ENCODE measurements at regions not wholly inside any gene's neighbourhood (a gene's known extent, or its start where the extent isn't known, plus 50 kb on each side); places are given as distances from the start of the nearest gene placed in this dataset.
"Not testable (repeated sequence)": the region's sequence is repeated elsewhere in the genome, so short reads cannot be mapped to it uniquely, and the experiment has no call there.

DNA sequence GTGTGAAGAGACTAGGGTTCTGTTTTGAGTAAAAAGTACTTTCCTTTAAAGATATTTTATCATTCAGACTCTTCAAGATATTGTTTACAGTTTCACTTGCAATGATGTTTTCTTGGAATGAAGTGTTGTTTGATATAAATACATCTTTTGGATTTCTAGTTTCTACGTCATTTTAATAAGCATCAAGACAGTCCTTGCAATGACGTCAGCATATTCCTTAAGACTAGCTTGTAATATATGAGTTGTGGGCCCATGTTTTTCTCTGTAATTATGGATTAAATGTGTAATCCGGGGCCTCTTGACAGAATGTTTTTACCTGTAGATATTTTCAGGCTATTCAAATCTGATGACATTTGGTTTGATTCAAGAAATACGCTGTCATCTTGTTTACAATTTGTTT lies 66.1 kb downstream of the RBMX2 start:
- Histone ChIP-seq H3K4me1 (ENCODE audit: insufficient read depth, low read length) (no peaks in the 10 kb centered on the region), H3K27me3 (ENCODE audit: insufficient read depth, low read length, poor library complexity) (no peaks in the 10 kb centered on the region), H3K79me2 (ENCODE audit: insufficient read depth, low read length) (no peaks in the 10 kb centered on the region), H3K9ac (ENCODE audit: low read depth, low read length) (no peak overlapping the region), H2AFZ (ENCODE audit: low read depth, low read length) (no peak overlapping the region), H3K9me3 (ENCODE audit: insufficient read depth, low read length, severe bottlenecking) (no peaks in the 10 kb centered on the region), H3K27ac (ENCODE audit: low read length) (no peak overlapping the region), H3K36me3 (ENCODE audit: insufficient read depth, low read length) (no peaks in the 10 kb centered on the region), H3K4me2 (ENCODE audit: insufficient read depth, low read length) (no peak overlapping the region), H4K20me1 (ENCODE audit: insufficient read depth, low read length) (no peaks in the 10 kb centered on the region), H3K4me3 (ENCODE audit: low read depth in 1 of 2, low read length in 2 of 2) (no peak overlapping the region)
- TF ChIP-seq EZH2 (IDR thresholded peaks at IDR 0.05; ENCODE audit: borderline replicate concordance, low read depth, low read length, severe bottlenecking), result no peak
- TF ChIP-seq, protein P1, sequence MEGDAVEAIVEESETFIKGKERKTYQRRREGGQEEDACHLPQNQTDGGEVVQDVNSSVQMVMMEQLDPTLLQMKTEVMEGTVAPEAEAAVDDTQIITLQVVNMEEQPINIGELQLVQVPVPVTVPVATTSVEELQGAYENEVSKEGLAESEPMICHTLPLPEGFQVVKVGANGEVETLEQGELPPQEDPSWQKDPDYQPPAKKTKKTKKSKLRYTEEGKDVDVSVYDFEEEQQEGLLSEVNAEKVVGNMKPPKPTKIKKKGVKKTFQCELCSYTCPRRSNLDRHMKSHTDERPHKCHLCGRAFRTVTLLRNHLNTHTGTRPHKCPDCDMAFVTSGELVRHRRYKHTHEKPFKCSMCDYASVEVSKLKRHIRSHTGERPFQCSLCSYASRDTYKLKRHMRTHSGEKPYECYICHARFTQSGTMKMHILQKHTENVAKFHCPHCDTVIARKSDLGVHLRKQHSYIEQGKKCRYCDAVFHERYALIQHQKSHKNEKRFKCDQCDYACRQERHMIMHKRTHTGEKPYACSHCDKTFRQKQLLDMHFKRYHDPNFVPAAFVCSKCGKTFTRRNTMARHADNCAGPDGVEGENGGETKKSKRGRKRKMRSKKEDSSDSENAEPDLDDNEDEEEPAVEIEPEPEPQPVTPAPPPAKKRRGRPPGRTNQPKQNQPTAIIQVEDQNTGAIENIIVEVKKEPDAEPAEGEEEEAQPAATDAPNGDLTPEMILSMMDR (IDR thresholded peaks at IDR 0.05; ENCODE audit: borderline replicate concordance, extremely low read depth, low read length, poor library complexity, severe bottlenecking), result no peak
- no peak for ATAC-seq (ENCODE audit: insufficient read depth, low read depth)
- no peak for DNase-seq

DNA sequence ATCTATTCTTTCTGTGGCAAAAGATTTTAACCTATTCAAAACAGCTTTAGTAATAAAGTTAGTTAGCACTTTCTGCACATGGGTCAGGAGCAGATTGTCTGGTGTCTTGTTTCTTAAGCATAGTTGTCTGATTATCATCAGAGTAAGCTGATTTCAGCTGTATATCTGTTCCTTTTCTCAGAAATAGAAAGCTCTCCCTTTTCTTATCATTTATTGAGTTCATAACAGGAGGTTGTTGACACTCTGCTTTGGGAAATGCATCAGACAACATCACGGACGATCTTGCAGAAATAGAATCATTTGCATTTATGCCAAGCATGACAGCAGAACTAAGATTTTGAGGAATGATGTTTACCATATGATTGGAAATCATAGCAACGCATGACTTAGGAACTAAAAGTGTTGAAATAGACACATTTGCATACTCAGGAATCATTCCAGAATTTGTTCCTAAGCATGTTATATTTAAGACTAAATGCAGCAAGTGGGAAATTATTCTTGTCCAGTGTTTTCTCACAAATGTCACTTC lies 66.7 kb downstream of the RBMX2 start:
- DNase-seq (no peak), ATAC-seq (ENCODE audit: insufficient read depth, low read depth) (no peak)
- Histone ChIP-seq H2AFZ (ENCODE audit: low read depth, low read length) (no peak overlapping the region), H3K36me3 (ENCODE audit: insufficient read depth, low read length) (no peaks in the 10 kb centered on the region), H3K9me3 (ENCODE audit: insufficient read depth, low read length, severe bottlenecking) (no peaks in the 10 kb centered on the region), H3K27ac (ENCODE audit: low read length) (no peak overlapping the region), H3K79me2 (ENCODE audit: insufficient read depth, low read length) (no peaks in the 10 kb centered on the region), H3K4me1 (ENCODE audit: insufficient read depth, low read length) (no peaks in the 10 kb centered on the region), H4K20me1 (ENCODE audit: insufficient read depth, low read length) (no peaks in the 10 kb centered on the region), H3K9ac (ENCODE audit: low read depth, low read length) (no peak overlapping the region), H3K4me2 (ENCODE audit: insufficient read depth, low read length) (no peak overlapping the region), H3K4me3 (ENCODE audit: low read depth in 1 of 2, low read length in 2 of 2) (no peak overlapping the region), H3K27me3 (ENCODE audit: insufficient read depth, low read length, poor library complexity) (no peaks in the 10 kb centered on the region)
- TF ChIP-seq, protein P1 (IDR thresholded peaks at IDR 0.05; ENCODE audit: borderline replicate concordance, extremely low read depth, low read length, poor library complexity, severe bottlenecking), result no peak
- TF ChIP-seq EZH2 (IDR thresholded peaks at IDR 0.05; ENCODE audit: borderline replicate concordance, low read depth, low read length, severe bottlenecking), result no peak

DNA sequence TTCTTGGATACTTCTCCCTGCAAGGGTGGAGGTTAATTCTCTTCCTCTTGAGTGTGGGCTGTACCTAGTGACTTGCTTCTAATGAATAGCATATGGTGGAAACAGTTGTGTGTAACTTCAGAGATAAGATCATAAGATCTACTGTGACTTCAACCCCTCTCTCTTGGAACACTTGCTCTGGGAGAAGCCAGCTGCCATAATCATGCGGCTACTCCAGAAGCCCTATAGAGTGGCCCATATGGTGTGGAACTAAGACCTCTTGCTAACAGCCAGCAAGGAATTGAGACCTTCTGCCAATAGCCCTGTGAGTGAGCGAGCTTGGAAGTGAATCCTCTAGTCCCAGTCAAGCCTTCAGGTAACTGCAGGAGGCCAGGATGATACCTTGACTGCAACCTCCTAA lies 81.1 kb downstream of the RBMX2 start:
- Histone ChIP-seq H3K4me3 (ENCODE audit: low read depth in 1 of 2, low read length in 2 of 2) (no peak overlapping the region), H2AFZ (ENCODE audit: low read depth, low read length) (no peak overlapping the region), H3K4me2 (ENCODE audit: insufficient read depth, low read length) (no peak overlapping the region), H3K27ac (ENCODE audit: low read length) (no peak overlapping the region), H3K4me1 (ENCODE audit: insufficient read depth, low read length) (no peaks in the 10 kb centered on the region), H3K9ac (ENCODE audit: low read depth, low read length) (no peak overlapping the region), H4K20me1 (ENCODE audit: insufficient read depth, low read length) (no peaks in the 10 kb centered on the region), H3K9me3 (ENCODE audit: insufficient read depth, low read length, severe bottlenecking) (no peaks in the 10 kb centered on the region), H3K27me3 (ENCODE audit: insufficient read depth, low read length, poor library complexity) (no peaks in the 10 kb centered on the region), H3K79me2 (ENCODE audit: insufficient read depth, low read length) (no peaks in the 10 kb centered on the region), H3K36me3 (ENCODE audit: insufficient read depth, low read length) (no peaks in the 10 kb centered on the region)
- TF ChIP-seq EZH2 (IDR thresholded peaks at IDR 0.05; ENCODE audit: borderline replicate concordance, low read depth, low read length, severe bottlenecking), result no peak
- TF ChIP-seq, protein P1 (IDR thresholded peaks at IDR 0.05; ENCODE audit: borderline replicate concordance, extremely low read depth, low read length, poor library complexity, severe bottlenecking), result no peak
- DNase-seq, result no peak
- no peak for ATAC-seq (ENCODE audit: insufficient read depth, low read depth)

DNA sequence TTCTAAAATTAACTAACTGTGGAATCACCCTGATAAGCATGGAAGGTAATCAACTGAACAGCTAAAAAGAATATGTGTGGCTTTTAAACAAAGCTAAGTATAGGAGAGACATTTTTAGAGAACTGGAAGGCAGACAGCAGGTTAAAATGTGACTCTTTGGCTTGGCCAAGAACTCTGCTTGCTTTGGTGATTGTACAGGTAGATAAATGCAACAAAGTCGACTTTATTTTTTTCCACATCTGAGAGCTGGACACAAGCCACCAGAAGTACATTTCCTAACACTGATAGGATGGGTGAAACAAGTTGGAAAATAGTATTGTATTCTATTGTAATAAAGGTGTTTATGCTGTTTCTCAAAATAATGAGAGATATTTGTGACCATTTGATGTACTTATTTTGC lies 84.1 kb downstream of the RBMX2 start:
- H3K27me3 ChIP-seq (ENCODE audit: insufficient read depth, low read length, poor library complexity), result no peaks in the 10 kb centered on the region
- H3K27ac ChIP-seq (ENCODE audit: low read length), result no peak overlapping the region
- ATAC-seq (ENCODE audit: insufficient read depth, low read depth), result no peak
- no peak overlapping the region for H2AFZ ChIP-seq (ENCODE audit: low read depth, low read length)
- H3K4me3 ChIP-seq (ENCODE audit: low read depth in 1 of 2, low read length in 2 of 2), result no peak overlapping the region
- no peak for DNase-seq
- H3K4me2 ChIP-seq (ENCODE audit: insufficient read depth, low read length), result no peak overlapping the region
- TF ChIP-seq, protein P1 (IDR thresholded peaks at IDR 0.05; ENCODE audit: borderline replicate concordance, extremely low read depth, low read length, poor library complexity, severe bottlenecking), result no peak
- no peaks in the 10 kb centered on the region for H3K9me3 ChIP-seq (ENCODE audit: insufficient read depth, low read length, severe bottlenecking)
- H3K79me2 ChIP-seq (ENCODE audit: insufficient read depth, low read length), result no peaks in the 10 kb centered on the region
- no peaks in the 10 kb centered on the region for H4K20me1 ChIP-seq (ENCODE audit: insufficient read depth, low read length)
- no peaks in the 10 kb centered on the region for H3K36me3 ChIP-seq (ENCODE audit: insufficient read depth, low read length)
- no peak overlapping the region for H3K9ac ChIP-seq (ENCODE audit: low read depth, low read length)
- H3K4me1 ChIP-seq (ENCODE audit: insufficient read depth, low read length), result no peaks in the 10 kb centered on the region

DNA sequence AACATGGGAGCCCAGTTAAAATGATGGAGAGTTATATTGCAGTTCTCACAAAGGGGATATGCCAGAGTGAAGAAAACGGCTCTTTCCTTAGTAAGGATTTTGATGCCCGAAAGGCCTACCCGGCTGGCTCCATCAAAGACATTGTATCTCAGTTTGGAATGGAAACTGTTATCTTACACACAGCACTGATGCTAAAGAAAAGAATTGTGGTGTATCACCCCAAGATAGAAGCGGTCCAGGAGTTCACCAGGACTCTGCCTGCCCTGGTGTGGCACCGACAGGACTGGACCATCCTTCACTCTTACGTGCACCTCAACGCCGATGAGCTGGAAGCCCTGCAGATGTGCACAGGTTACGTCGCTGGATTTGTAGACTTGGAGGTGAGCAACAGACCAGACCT lies 93.7 kb downstream of the RBMX2 start:
- not testable (repeated sequence) for H3K36me3 ChIP-seq (ENCODE audit: insufficient read depth, low read length); DNase-seq; H3K27ac ChIP-seq (ENCODE audit: low read length); H3K9ac ChIP-seq (ENCODE audit: low read depth, low read length); H3K4me3 ChIP-seq (ENCODE audit: low read depth in 1 of 2, low read length in 2 of 2); ATAC-seq (ENCODE audit: insufficient read depth, low read depth); H3K9me3 ChIP-seq (ENCODE audit: insufficient read depth, low read length, severe bottlenecking); H3K79me2 ChIP-seq (ENCODE audit: insufficient read depth, low read length); H3K4me2 ChIP-seq (ENCODE audit: insufficient read depth, low read length); H4K20me1 ChIP-seq (ENCODE audit: insufficient read depth, low read length); H3K27me3 ChIP-seq (ENCODE audit: insufficient read depth, low read length, poor library complexity); H2AFZ ChIP-seq (ENCODE audit: low read depth, low read length); H3K4me1 ChIP-seq (ENCODE audit: insufficient read depth, low read length)

All from DND-41 (cell line).